HG03439 (cell line): ENCODE measurements at regions not wholly inside any gene's neighbourhood (a gene's known extent, or its start where the extent isn't known, plus 50 kb on each side); places are given as distances from the start of the nearest gene placed in this dataset.

Source experiments
- ATAC-seq: cut with Tn5 transposase; IDR thresholded peaks from one replicate; pipeline ENCODE4 v1.9.1; 2021; ENCODE audit warnings: mild to moderate bottlenecking, moderate library complexity; ENCODE audit not compliant: unreplicated experiment

- ATAC-seq: no peak
Measured at GRCh38 chr1:188462837-188463236, 1634.1 kb downstream of the PLA2G4A start.

DNA sequence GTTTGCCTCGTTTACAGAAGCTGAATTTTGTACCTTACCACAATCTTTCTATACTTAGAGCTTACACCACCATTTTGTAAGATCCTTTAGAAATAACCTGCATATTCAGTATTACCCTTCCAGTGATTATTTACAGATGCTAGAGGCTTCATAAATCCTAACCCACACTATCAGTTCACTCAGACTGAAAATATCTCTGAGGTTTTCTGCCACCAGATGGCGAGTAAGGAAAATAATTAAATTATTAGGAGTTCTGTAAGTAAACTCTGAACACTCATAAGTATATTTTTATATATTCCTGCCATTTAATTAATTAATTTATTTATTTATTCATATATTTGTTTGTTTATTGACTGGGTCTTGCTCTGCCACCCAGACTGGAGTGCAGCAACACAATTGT is 1635.2 kb downstream of the PLA2G4A start:
- ATAC-seq: no peak

- ATAC-seq: no peak
Measured at GRCh38 chr1:188466539-188466938, 1637.8 kb downstream of the PLA2G4A start.

GRCh38 chr1:188476606-188477005 is 1647.9 kb downstream of the PLA2G4A start:
- ATAC-seq: no peak

DNA sequence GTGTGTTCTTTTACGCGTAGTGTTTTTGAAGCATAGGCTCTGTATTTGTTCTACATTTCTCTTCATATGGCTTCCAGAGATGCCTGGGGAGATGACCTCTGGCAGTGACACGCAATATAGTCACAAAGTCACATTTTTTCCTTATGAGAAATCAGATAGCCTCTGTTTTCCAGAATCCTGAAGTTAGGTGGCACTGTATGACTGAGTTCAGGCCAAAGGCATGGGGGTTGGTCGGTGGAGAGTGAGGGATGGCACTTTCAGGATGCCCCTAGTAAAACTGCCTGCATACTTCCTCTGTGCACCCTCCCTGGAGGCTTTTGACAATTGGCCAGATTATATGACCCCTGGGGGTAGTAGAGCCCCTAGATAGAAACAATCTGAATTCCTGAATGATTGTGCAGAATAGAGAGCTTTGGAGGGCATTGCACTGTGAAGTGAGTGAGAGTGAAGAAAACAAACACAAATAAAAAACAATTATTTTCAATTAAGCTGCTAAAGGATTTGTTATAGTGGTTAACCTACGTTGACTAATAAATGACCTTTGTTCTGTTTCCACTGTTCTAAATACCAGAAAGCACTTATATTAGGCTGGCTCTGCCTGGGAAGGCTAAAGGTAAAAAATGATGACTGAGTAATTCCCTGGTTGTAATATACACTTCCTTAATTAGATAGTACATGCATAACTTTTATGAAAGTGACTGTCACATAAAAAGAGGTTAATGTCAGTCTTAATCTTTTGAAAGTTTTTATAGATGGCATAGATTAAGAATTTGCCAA is 1660.8 kb downstream of the PLA2G4A start:
- ATAC-seq: no peak

- no peak for ATAC-seq
Measured at GRCh38 chr1:188496506-188496905, 1667.8 kb downstream of the PLA2G4A start.

DNA sequence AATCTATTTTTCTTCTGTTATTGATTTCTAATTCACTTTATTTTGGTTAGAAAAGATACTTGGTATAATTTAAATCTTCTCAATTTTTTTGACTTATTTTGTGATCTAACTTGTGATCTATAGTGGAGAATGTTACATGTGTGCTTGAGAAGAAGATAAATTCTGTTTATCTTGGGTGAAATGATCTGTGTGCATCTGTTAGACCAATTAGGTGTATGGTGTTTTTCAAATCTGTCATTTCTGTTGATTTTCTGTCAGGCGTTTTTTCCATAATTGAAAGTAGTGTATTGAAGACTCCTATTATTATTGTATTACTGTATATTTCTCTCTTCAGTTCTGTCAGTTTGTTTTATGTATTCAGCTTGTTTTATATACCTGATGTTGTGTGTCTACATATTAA is 1668.3 kb downstream of the PLA2G4A start:
- ATAC-seq: no peak

DNA sequence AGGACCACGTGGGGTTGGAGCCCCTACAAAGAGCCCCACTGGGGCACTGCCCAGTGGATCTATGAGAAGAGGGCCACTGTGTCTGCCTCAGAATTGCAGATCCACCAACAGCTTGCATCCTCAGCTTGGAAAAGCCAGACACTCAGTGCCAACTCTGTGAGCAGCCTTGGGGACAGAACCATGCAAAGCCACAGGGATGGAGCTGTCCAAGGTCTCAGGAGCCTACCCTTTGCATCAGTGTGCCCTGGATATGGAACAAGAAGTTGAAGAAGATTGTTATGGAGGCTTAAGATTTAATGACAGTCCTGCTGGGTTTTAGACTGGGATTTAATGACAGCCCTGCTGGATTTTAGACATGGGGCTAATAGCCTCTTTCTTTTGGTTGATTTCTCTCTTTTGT is 1670.9 kb downstream of the PLA2G4A start:
- no peak for ATAC-seq

DNA sequence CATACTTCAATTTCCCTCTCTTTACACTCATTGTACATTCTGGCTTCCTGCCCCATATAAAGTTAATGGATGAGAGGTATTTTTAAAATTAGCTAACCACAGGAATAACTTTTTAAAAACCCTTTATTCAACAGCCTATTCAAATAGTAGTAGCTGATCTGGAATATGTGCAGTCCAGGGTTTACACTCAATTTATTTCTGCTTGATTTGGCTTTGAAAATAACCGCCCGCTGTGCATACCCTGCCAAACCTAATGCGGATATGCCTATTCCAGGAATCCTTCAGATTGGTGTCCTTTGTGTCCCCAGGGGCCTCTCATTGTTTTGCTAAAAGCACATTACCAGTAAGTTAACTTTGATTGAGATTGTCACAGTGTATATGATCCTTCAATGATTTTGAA is 1686.2 kb downstream of the PLA2G4A start:
- ATAC-seq: no peak

DNA sequence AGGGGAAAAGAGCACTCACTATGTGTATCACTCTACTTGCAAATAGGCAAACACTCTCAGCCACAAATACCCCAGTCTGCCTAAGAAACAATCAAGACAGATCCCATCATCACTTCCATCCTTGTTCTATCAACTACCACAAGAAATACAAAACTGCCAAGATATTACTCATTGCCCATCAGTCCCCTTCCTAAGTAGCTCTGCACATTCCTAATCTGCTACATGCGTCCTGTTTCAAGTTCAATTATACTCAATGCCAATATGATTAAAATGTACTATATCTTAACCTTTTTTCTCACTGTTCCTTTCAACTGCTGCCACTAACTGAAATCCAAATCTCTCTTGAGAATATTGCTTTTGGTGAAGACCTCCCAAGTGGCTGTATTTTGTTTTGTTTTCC is 1688.4 kb downstream of the PLA2G4A start:
- ATAC-seq: no peak

DNA sequence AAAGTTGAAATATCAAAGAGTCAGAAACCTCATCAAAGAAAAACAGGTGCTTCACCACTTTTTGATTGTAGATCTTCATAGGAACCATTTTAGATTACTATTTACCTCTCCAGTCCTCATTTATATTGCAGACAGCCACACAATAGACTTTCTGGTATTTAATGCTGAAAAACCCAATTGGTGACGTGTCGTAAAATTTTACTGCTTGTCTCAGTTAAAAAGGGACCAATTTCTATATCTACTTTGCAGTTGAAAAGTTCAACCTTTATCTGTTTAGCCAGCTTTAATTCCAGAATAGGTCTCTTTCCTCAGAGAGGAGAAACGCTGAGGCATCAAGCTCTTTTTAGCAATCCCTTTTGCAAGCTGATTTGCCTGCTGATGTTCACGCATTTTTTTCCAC is 1722.4 kb downstream of the PLA2G4A start:
- ATAC-seq: no peak

DNA sequence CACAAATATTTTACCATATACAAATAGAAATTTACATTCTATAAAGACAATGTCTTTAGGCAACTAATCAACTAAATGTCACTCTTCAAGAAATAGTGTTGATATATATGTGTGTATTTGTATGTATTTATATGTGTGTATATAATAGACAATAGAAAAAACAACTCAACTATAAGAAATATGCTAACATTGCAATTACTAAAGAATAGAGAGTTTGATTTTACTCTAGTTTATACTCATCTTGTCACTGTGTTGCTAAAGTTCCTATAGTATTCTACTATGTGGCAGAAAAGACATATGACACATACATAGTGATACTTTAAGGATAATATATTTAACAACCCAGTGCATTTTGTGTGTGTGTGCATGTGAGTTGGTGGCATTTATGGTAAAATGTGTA is 1728.3 kb downstream of the PLA2G4A start:
- ATAC-seq: no peak

- no peak for ATAC-seq
Measured at GRCh38 chr1:188582911-188583532, 1754.3 kb downstream of the PLA2G4A start.

DNA sequence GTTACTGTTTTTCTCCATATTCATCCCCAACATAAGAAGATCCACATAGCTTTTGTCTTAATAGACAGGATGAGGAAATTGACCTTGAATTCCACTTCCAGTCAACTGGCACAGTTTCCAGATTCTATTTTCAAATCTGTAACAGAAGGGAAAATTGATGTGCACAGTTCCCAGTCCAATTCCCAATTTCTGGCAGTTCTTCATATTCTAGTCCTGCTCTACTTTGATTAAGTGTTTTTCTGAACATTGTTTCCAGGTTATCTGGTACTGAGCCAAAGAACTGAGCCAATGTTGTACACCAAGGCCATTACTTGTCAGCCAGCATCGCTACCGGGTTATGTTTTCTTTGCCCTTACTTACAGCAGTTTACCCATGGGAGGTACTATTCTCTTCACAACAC is 1755.4 kb downstream of the PLA2G4A start:
- ATAC-seq: no peak

DNA sequence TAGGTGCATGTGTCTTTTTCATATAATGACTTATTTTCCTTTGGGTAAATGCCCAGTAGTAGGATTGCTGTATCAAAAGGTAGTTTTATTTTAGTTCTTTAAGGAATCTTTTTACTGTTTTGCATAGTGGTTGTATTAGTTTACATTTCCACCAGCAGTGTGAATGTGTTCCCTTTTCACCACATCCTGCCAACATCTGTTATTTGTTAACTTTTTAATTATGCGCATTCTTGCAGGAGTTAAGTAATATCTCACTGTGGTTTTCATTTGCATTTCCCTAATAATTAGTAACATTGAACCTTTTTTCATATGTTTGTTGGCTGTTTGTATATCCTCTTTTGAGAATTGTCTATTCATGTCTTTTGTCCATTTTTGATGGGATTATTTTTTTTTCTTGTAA is 1761.9 kb downstream of the PLA2G4A start:
- ATAC-seq: no peak

GRCh38 chr1:188594542-188595235 is 1765.9 kb downstream of the PLA2G4A start:
- ATAC-seq: no peak

- ATAC-seq: no peak
Measured at GRCh38 chr1:188599313-188599712, 1770.6 kb downstream of the PLA2G4A start.

- no peak for ATAC-seq
Measured at GRCh38 chr1:188611432-188611831, 1782.7 kb downstream of the PLA2G4A start.

- ATAC-seq: no peak
Measured at GRCh38 chr1:188615321-188615720, 1786.6 kb downstream of the PLA2G4A start.

- ATAC-seq: no peak
Measured at GRCh38 chr1:188620236-188620635, 1791.5 kb downstream of the PLA2G4A start.

GRCh38 chr1:188641566-188642211 is 1812.9 kb downstream of the PLA2G4A start:
- ATAC-seq: no peak

DNA sequence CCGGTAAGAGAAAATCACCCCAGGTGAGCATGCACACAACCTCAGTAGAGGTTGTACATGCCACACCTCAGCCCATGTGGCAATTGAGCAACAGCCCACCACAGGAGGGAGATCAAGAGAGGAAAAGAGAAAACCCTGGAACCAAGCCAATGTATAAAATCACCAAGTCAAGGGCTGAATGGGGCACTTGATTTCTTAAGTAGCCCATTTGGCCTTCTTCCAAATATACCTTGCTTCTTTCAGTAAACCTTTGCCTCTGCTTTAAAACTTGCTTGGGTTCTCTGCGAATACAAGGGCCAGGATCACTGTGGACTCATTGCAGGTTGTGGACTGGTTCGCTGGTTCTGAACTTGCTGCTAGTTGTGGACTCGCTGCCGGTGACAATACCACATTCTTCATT is 1814.0 kb downstream of the PLA2G4A start:
- ATAC-seq: no peak
